ENCODE measurements at regions not wholly inside any gene's neighbourhood (a gene's known extent, or its start where the extent isn't known, plus 50 kb on each side); places are given as distances from the start of the nearest gene placed in this dataset.

DNA sequence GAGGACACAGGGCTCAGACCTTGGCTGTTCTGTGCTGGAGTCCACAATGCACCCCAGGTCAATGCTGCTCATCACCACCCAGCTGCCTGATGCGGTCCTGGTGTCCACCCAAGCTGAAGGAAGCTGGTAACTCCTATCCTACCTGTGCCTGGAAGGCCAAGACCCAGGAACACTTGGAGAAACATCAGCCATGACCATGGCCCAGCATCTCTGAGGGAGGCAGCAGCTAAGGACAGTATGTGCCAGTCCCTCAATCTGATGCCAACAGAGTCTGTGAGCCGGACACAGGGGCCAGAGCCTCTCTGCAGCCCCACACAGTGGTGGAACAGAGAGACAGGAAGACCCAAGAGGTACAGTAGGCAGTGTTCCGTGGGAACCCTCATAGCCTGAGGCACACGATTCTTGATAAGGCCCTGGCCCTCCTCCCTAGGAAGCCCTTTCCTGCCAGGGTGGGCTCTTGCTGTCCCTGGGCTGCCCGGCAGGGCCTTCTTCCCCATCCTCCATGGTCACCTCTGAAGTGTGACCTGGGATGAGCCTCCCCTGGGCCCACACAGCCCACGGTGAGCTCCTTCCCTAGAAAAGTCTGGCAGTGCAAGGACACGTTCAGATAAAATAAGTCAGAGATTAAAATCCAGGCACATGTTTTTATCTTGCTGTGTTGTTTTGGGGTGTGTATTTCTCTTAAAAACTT is 170.7 kb downstream of the THBS2 start:
- DNase-seq (ENCODE audit: low read depth) = no peak

DNA sequence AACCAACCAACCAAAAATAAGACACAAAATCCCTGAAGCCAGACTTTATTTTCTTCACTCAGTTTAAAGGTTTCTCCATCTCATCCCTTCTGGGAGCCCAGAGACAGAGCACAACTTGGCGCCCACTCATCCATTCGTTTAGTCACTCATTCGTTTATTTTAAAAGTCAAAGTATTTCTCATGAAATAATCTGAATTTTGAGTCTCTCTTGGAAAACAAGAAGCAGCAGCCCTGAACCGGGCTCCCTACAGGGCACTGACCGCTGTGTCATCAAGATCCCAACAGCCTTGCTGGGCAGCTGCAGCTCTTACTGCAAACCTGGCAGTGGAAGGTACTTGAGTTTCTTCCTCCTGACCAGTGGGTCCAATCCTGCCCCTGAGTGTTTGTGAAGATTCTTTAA is 171.6 kb downstream of the THBS2 start:
- no peak for DNase-seq (ENCODE audit: low read depth)

DNA sequence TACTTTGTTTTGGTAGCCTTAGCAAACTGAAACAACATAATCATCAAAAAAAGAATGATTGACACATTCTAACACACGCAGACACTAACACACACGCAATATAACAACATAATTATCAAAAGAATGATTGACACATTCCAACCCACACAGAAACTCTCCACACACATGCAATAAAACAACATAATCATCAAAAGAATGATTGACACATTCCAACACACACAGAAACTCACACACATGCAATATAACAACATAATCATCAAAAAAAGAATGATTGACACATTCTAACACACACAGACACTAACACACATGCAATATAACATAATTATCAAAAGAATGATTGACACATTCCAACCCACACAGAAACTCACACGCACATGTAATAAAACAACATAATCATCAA is 172.4 kb downstream of the THBS2 start:
- no peak for DNase-seq (ENCODE audit: low read depth)

DNA sequence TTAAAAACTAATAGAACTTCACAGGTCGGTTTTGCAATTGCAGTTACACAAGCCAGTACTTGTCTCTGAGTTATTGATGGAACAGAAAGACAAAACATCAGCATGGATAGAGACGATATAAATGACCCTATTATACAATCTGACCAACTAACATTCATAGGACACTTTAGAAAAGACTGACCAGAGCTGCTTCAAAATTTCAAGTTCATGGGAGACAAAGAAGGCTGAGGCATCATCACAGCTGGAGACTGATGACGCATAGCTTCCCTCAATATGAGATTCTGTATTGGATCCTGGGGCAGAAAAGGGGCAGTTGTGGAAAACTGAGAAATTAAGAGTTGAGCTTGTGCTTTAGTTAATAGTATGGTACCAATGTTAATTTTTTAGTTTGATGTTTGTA is 174.0 kb downstream of the THBS2 start:
- no peak for DNase-seq (ENCODE audit: low read depth)

DNA sequence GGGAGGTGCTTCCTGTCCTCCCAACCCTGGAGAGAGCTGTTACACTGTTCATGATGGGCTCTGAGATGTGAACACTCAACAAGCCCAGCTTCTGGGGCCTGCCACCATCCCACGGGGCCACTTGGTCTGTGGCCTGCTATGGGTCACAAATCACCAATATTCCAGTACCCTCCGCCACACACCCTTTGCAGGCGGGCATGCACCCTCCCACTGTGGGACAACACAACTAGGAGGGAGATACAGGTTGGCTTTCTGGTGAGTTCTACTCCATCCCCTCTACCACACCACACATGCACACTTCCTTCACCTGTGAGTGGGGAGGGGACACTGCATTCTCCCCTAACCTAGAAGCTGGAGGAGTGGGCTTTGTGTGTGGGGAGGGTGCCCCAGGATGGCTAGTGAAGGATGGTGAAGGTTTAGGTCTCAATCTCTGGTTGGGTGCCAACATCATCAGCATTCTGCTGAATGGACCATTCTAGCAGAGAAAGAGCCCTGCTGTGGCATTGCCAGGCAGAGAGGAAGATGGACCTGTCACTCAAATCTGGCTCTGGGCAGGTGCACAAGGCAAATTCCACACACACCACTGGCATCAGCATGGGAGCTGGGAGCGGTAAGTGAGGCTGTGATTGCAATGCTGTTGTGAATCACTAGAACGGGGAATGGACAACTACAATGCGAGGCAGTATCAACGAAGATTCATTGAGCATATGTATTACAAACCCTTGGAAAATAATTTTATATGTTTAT is 175.1 kb downstream of the THBS2 start:
- DNase-seq (ENCODE audit: low read depth) = no peak

DNA sequence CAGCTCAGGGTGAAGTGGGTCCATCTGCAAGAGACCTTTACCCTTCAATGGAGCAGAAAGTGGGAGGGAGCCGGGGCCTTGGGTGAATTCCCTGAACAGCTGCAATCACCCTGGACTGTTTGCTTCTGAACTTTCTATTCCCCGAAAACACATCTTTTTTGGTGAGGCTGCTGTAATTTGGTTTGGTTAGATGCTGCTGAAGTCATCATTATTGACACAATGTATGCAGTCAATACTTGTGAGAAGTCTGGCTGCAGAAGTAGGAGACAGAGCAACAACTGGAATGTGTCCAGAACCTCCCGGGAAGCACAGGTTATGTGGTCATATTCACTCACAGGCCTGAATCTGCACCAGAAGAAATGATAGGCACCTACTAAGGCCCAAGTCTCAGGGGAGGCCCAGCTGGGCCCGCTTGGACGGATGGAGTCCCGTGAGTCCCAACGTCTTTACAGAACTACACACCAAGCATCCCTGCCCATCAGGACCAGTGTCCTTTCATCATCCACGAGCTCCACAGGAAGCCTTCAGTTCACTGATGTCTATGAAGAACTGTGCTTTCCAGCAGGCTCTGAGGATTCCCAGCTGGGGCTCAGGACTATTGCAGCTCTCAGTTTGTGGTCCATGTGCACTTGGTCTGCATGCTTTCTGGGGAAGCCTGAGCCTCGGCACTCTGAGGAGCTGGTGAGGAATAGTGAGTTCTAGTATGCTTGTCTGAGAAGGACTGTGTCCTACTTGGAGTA is 177.6 kb downstream of the THBS2 start:
- no peak for DNase-seq (ENCODE audit: low read depth)

DNA sequence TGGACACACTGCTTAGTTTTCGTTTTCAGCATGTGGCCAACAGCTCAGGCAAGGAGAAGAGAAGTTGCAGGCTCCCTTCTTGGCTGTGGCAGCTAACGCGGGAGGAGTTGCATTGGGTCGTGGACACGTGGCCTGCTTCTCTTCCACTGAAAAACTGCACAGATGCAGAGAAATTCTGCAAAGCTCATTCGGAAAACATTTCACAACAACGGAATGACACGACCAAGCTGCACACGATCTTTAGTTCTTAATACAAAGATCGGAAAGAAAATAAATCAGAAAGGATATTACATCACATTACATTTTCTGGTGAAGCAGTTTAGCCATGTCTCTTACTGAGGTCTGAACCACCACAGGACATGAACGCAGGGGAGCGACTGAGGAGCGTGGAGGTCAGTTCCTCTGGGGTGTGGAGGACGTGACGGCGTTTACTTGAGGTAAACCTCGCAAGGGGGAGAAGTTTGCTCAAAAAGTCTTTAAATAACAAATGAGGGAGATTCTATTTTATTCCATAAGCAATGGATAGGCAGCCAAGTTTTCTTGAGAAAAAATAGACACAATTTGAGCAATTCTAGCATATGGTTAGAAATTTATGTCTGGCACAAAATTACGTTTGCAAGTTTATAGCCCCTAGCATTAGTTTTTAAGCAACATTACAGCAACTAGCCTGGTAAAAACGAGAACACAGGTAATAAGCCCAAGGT is 178.3 kb downstream of the THBS2 start:
- DNase-seq (ENCODE audit: low read depth) = no peak

DNA sequence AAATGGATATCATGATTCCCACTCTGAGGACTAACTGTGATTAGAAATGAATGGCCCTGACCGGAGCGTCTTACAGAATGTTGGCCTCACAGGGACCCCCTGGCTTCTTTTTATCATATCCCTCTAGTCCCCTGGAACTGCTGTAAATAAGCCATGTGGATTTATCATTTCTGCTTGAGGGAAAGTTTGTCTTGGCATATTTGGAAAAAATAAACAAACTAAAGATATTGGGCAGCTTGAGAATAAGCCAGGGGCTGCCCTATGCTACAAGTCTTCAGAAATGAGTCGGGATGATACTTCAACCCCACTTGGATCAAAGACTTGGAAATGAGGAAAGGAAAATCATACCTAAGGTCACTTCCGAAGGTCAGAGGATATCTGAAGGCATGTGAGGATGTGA is 179.1 kb downstream of the THBS2 start:
- DNase-seq (ENCODE audit: low read depth) = no peak

DNA sequence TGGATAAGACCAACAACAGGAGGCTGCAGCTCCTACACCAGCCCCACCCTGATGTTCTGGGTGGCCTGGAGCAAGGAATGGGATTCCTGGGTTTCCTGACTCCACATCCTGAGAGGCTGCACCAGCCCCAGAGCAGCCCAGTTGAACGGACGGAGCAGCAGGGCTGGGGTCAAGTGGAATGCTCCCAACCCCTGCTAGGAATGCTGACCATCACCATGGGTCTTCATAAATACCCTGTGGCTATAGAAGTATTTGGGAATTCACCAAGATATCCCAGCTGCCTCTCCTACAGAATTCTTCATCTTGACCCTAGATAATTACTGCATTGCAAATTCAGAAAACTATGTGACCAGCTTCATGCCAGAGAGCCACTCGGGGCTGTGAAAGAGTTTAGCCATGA is 180.3 kb downstream of the THBS2 start:
- DNase-seq (ENCODE audit: low read depth) = peak; percentile 78

DNA sequence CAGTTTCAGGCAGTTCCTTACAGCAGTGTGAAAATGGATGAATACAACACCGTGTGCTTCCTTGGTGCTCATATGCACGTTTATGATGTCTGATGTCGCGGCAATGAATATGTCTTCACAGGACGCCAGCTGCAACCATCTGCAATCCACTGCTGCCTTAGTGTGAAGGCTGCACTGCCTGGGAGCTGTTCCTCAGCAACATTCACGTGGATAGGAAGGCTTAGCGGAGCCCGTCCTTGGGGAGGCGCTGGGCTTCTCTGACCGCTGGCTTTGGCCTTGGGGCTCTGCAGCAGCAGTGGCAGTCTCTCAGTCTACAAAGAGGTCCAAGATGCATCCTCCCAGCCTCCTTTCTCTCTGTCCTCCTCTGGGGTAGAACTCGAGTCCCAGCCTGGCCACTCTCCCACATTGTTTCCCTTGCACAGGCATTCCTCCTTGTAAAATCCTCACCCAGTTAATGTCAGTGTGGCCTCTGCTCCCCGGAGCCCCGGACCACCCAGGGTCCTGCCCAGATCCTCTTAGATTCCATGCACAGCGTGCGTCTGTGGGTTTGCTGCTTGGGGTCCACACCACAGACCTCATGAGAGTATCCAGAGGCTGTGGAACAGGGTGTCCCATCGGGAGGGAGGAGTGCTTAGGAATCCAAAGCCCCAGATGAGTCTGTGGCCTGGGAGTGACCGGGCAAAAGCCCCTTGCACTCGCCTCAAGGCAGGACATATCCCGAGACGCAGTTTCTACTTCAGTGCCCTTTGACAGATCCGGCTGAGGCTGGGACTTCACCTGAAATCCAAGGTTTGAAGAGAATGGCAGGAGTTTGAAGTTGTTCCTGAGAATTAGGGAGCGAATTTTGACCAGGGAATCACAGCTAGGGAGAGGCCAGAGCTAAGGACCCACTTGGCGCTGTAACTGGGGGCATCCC is 181.3 kb downstream of the THBS2 start:
- no peak for DNase-seq (ENCODE audit: low read depth)

DNA sequence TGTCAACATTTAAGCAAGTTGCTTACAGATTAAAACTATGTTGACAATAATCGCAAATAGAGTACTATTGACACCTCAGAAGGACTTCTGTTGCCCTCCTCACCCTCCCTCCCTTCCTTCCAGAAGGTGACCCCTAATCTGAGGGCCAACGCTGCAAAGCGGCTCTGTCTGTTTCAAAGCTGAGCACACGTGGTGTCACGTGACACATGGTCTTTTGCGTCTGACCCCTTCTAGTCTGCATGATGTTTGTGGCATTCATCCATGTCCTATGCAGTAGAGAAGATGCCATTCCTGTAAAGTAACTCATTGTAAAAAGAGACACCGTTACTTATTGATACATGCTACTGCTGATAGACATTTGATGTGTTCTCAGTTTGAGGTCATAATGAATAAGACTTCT is 182.3 kb downstream of the THBS2 start:
- DNase-seq (ENCODE audit: low read depth) = no peak

DNA sequence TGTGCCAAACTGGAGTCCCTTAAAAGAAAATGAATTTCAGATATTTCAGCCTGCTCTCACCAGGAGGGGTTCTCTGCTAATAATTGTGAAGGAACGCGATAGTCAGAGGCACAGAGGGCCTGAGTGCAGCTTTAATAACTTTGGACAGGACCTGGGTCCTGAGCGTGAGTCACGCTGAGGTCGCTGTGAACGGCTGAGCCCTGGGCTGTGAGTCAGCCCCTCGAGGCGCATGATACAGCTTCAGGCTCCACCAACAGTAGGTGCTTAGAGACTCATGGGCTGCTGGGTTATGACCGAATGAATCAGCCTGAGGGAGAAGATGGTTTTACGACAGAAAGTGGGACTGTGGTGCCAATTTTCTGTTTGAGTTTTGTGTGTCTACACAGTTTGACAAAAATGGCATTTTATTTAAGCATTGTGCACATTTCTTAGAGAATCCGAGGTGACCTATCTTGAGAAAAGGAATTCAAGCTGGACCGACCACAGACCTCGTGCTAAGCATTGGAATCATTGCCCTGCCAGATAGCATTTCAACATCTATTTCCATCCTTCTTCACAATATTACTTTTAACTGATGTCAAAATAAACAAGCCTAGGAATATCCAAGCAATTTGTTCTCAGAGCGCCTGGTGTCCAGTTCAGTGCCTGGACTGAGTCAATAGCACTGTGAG is 183.0 kb downstream of the THBS2 start:
- peak; percentile 98 for DNase-seq (ENCODE audit: low read depth)

DNA sequence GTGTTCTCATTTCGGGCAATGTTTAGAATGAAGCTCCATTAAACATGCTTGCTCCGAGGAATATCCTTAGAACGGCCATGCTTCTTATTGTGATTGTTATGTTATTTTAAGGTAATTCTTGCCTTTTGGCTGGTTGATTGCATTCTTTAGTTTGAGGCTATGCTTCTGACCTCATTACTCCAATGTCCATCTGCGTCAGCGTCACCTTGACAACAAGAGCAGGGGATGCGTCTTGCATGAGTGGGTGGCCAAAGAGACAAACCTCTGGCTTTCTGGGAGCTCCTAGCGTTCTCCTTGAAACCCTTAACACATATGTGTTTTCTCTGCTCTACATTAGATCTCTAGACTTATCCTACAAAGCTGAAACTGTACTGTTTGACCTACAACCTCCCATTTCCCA is 184.3 kb downstream of the THBS2 start:
- DNase-seq (ENCODE audit: low read depth) = peak; percentile 28

DNA sequence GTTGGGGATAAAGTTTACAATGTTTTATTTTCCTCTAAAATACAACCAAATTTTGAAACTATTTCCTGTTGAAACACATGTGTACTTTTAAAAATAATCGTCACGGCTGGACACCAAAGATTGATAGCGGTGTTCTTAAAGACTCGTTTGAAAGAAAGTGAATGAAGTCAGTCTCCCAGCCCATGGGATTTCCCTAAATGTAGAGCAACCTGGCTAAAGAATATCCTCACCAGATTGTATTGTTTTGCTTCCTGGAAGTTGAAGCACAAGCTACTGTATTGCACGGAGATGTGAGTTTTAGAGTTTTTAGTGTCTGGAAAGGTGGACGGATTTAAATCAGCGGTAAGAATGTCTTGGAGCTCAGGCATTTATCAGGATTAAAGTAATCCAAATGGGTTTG is 189.5 kb downstream of the THBS2 start:
- DNase-seq (ENCODE audit: low read depth) = no peak

DNA sequence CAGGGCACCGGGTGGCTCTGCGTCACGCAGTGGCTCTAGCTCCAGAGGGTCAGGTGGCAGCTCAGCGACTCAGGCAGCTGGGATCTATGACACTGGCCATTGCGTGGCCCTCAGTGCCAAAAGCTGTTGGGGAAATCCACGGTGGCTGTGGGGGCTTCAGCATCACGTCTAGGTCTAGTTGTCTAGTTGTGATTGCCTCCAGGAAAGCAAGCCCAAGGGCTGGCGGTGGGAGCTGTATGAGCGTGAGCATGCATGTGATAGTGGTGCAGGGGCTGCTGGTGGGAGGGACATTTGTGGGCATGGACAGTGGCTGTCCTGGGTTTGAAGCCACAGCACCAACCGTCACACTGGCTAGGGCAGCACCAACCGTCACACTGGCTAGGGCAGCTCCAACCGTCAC is 191.4 kb downstream of the THBS2 start:
- no peak for DNase-seq (ENCODE audit: low read depth)

DNA sequence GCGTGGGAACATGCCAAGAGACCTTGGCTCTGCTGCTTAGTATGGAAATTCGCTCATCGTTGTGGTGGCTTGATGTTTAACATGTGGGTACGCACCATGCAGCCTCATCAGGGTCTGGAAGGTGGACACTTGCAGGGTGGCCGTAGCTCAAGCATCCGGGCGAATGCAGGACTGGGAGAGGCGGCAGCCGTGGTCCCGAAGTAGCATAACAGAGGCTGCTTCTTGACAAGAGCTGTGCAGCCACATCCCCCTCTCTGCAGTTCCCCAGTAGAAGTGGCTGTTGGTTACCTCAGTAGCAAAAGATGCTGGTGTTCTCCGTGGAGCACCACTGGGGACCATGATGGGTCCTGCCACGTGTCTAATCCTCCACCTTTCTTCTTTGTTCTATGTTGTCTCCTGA is 195.0 kb downstream of the THBS2 start:
- no peak for DNase-seq (ENCODE audit: low read depth)

DNA sequence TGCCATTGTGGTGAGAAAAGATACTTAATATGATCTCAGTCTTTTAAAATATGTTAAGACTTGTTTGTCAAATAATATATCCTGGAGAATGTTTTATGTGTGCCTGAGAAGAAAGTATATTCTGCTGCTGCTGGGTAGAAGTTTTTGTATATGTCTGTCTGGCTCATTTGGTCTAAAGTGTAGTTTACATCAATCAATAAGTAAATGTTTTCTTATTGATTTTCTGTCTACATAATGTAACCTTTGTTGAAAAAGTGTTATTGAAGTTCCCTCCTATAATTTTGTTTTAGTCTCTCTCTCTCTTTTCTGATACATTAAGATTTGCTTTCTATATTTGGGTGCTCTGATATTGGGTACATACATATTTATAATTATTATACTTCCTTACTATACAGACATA is 201.2 kb downstream of the THBS2 start:
- no peak for DNase-seq (ENCODE audit: low read depth)

DNA sequence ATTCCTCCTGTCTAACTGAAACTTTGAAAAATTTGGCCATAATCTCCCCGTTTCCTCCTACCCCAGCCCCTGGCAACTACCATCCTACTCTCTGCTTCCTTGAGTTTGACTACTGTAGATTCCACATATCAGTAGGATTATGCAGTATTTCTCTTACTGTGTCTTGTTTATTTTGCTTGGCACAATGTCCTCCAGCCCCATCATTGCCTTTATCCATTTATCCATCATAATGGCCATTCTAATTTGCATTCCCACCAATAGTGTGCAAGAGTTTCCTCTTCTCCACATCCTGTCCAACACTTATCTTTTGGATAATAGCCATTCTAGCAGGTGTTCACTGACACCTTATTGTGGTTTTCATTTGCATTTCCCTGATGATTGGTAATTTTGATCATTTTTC is 202.3 kb downstream of the THBS2 start:
- no peak for DNase-seq (ENCODE audit: low read depth)

DNA sequence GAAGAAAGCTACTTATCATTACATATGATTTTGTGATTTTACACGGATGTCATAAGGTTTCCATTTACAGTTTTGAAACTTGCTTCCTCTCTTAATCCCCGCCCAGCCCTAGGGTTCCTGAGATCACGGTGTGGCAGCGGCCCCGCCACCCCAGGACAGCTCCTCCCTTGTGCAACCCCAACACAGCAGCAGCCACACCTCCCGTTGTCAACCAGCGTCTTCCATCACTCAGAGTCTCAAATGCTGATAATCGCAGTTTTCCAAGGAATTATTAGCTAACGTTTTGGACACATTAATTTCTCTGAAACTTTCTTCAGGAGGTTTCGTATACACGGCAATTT is 204.8 kb downstream of the THBS2 start:
- no peak for DNase-seq (ENCODE audit: low read depth)

DNA sequence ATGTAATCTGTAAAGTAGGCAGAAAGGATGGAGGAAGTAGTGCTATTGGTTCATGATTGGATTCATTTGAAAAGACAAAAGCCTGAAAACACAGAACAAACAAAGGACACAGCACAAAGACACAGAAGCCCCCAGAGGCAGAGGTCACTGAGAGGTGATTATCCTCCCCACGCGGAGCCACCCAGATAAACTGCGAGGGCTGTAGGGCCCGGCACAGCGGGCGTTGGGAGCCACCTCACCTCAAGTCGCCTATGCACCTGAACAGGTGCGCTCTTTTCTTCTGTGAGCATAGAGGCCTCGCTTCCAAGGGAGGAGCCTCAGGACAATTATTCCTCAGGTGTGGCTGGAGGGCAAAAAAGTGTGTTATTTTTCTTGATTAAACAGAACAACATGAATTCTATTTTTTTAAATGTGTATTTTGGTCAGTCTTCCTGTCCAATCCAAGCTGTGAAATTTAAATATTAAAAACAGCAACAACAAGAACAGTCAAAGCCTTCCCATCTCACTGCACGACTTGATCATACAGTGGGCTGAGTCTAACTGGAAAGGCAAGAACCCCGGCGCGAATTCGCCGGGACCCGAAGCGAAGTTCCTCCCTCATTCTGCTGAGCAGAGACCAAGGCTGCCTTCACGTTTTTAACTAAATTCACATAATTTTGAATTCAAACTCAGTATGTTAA is 205.3 kb downstream of the THBS2 start:
- DNase-seq (ENCODE audit: low read depth) = no peak

DNA sequence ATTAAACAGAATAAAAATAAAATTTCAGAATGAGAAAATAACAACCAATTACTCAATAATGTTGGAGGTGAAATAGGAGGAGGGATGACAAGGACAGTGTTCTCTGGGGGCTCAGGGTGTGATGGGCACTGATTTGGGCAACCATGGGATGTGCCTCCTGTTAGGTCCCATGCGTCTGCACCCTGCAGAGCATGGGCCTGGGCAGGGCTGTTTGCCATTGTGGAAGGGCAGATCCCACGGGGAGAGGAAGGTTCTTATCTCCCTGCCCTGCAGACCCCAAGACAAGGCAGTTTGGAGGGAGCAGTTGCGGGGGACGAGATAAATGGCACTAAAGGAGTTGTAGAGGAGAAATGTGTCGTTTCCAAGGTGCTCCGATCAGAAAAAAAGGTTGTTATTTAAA is 206.3 kb downstream of the THBS2 start:
- DNase-seq (ENCODE audit: low read depth) = no peak

All from non-pigmented ciliary epithelial cell (primary cell).